ENCODE measurements at regions not wholly inside any gene's neighbourhood (a gene's known extent, or its start where the extent isn't known, plus 50 kb on each side); places are given as distances from the start of the nearest gene placed in this dataset.

- TF ChIP-seq CTCF (IDR thresholded peaks at IDR 0.05 in 4 of 5, conservative IDR thresholded peaks at IDR 0.05 in 1 of 5) (no peak), POLR2A (IDR thresholded peaks at IDR 0.05) (no peak)
Measured at GRCh38 chr4:30024526-30024925, 695.6 kb upstream of the PCDH7 start.
